GM12878 (cell line): ENCODE measurements at regions not wholly inside any gene's neighbourhood (a gene's known extent, or its start where the extent isn't known, plus 50 kb on each side); places are given as distances from the start of the nearest gene placed in this dataset.

Experiments
- ATAC-seq: fragments of 200-7000 bp; cut with Tn5 transposase; 3 replicates; pipeline ENCODE4 v1.9.1; 2020; ENCODE audit warnings: mild to moderate bottlenecking, moderate library complexity
- BruUV-seq: library from RNA; stranded (reverse); fragments of 400-500 nt; replicated peaks from 2 replicates; lab custom pipeline; 2021; lab: Mats Ljungman, UMichigan
- CTCF ChIA-PET: fragments of 300-600 bp; sonication (Branson Sonifier 250); formaldehyde crosslinking; extraction: SDS; loops from one replicate; lab custom pipeline; 2021; ENCODE audit warnings: inconsistent platforms; lab: Yijun Ruan, JAX
- POLR2A ChIA-PET: fragments of 350-600 bp; formaldehyde crosslinking; extraction: SDS; loops from one replicate; lab custom pipeline; 2021; ENCODE audit warnings: inconsistent platforms; lab: Charles Lee
- RAD21 ChIA-PET: fragments of 300-600 bp; sonication (Branson Sonifier 250); formaldehyde crosslinking; loops from one replicate; lab custom pipeline; 2023; ENCODE audit warnings: antibody characterized with exemption; ENCODE audit not compliant: unreplicated experiment; lab: Charles Lee
- SMC1A ChIA-PET: fragments of 300-600 bp; sonication (Branson Sonifier 250); formaldehyde crosslinking; loops from one replicate; lab custom pipeline; 2023; ENCODE audit not compliant: unreplicated experiment, uncharacterized antibody; lab: Charles Lee
- DNase-seq: peaks from one replicate; pipeline ENCODE4 v3.0.0-alpha.2; 2011; ENCODE audit warnings: low read depth, low spot score
- FAIRE-seq: peaks from 3 replicates; lab custom pipeline; 2011; peaks lifted over from hg19 to GRCh38; lab: Jason Lieb, UNC
- H2AFZ ChIP-seq: 2 replicates; pipeline ENCODE4 v1.6.0; 2011; ENCODE audit warnings: low read depth, low read length, control low read depth; ENCODE audit not compliant: control insufficient read depth
- H3K27ac ChIP-seq: 2 replicates; pipeline ENCODE4 v1.5.1; 2011; ENCODE audit warnings: control low read depth; ENCODE audit not compliant: control insufficient read depth, insufficient read depth
- H3K27me3 ChIP-seq, 2 experiments: replicated peaks in 1 of 2; 2 replicates each; pipeline versions ENCODE4 v1.6.0 to v1.6.1; 2011; ENCODE audit warnings: low read length in 1 of 2; ENCODE audit not compliant: control insufficient read depth in 2 of 2, insufficient read depth in 2 of 2
- H3K36me3 ChIP-seq, 2 experiments: 2 replicates each; pipeline ENCODE4 v1.5.1; 2011; ENCODE audit warnings: low read length in 1 of 2; ENCODE audit not compliant: control insufficient read depth in 2 of 2, insufficient read depth in 2 of 2
- H3K4me1 ChIP-seq: 2 replicates; pipeline ENCODE4 v1.6.1; 2011; ENCODE audit warnings: mild to moderate bottlenecking, low read length, moderate library complexity, mixed read lengths; ENCODE audit not compliant: control insufficient read depth, insufficient read depth
- H3K4me2 ChIP-seq: 2 replicates; pipeline ENCODE4 v1.6.0; 2011; ENCODE audit warnings: control low read depth; ENCODE audit not compliant: control insufficient read depth, insufficient read depth
- H3K4me3 ChIP-seq: fragments of 200-600 bp; sonication (generic); 2 replicates; pipeline ENCODE4 v1.5.1; 2016
- H3K79me2 ChIP-seq: 2 replicates; pipeline ENCODE4 v1.6.0; 2011; ENCODE audit warnings: low read length; ENCODE audit not compliant: control insufficient read depth, insufficient read depth
- H3K9ac ChIP-seq: 2 replicates; pipeline ENCODE4 v1.8.0; 2011; ENCODE audit warnings: low read length, control low read depth, mixed read lengths; ENCODE audit not compliant: control insufficient read depth, insufficient read depth
- H3K9me3 ChIP-seq: replicated peaks from 3 replicates; pipeline ENCODE4 v1.5.1; 2011; ENCODE audit warnings: mild to moderate bottlenecking, low read length; ENCODE audit not compliant: control insufficient read depth, insufficient read depth
- H4K20me1 ChIP-seq: 2 replicates; pipeline ENCODE4 v1.6.0; 2011; ENCODE audit not compliant: control insufficient read depth, insufficient read depth
- ATF7 ChIP-seq: fragments of 450-650 bp; IDR thresholded peaks from 2 replicates; pipeline ENCODE4 v1.6.1; 2016; ENCODE audit warnings: low read depth, mild to moderate bottlenecking
- CBX3 ChIP-seq: fragments of 200-600 bp; sonication (generic); IDR thresholded peaks from 2 replicates; pipeline ENCODE4 v1.6.1; 2016; ENCODE audit warnings: low read depth, borderline replicate concordance
- EGR1 ChIP-seq, 2 experiments: IDR thresholded peaks; 1 replicate in 1 of 2; 2 replicates in 1 of 2; pipeline ENCODE4 v1.6.1; 2011 to 2012; ENCODE audit warnings: low read depth in 2 of 2, low read length in 2 of 2, borderline replicate concordance in 1 of 2, mild to moderate bottlenecking in 1 of 2, moderate library complexity in 1 of 2
- FOS ChIP-seq: IDR thresholded peaks from 3 replicates; pipeline ENCODE4 v1.6.1; 2011; ENCODE audit warnings: borderline replicate concordance; ENCODE audit not compliant: insufficient read length; ENCODE audit errors: extremely low read depth
- GATAD2B ChIP-seq: fragments of 450-650 bp; conservative IDR thresholded peaks from 2 replicates; pipeline ENCODE4 v1.6.1; 2017; ENCODE audit warnings: low read depth, mild to moderate bottlenecking, moderate library complexity
- RUNX3 ChIP-seq: IDR thresholded peaks from 2 replicates; pipeline ENCODE4 v1.6.1; 2012; ENCODE audit warnings: low read length, inconsistent platforms
- STAT1 ChIP-seq: fragments of 450-650 bp; conservative IDR thresholded peaks from 2 replicates; pipeline ENCODE4 v1.6.1; 2014; ENCODE audit warnings: antibody characterized with exemption, mild to moderate bottlenecking
- YY1 ChIP-seq: IDR thresholded peaks from 2 replicates; pipeline ENCODE4 v1.6.1; 2011; ENCODE audit warnings: low read depth, mild to moderate bottlenecking, low read length
- ZBED1 ChIP-seq: IDR thresholded peaks from 2 replicates; pipeline ENCODE4 v1.6.1; 2016; ENCODE audit warnings: borderline replicate concordance
- WGBS: methylation state at CpG from one replicate; pipeline ENCODE4 v1.1.6; 2016; ENCODE audit warnings: low lambda C conversion rate; ENCODE audit not compliant: insufficient replicate concordance, insufficient coverage; ENCODE audit errors: missing lambda C conversion rate; 5-methylcytosine and 5-hydroxymethylcytosine counted together
- in situ Hi-C: fragments of 300-500 bp; cut with MboI; formaldehyde crosslinking; loops from 9 replicates; pipeline ENCODE4 v1.14.3; 2018; ENCODE audit warnings: mixed read lengths
- intact Hi-C: fragments of 100-400 bp; cut with micrococcal nuclease; formaldehyde crosslinking; loops from one replicate; pipeline ENCODE4 v1.14.2; 2022; ENCODE audit not compliant: unreplicated experiment
- TF ChIP-seq, protein P1 (sequence below): IDR thresholded peaks from 2 replicates; pipeline ENCODE4 v1.6.1; 2012; ENCODE audit warnings: low read length, inconsistent platforms
- TF ChIP-seq, protein P2 (sequence below): IDR thresholded peaks from 2 replicates; pipeline ENCODE4 v1.6.1; 2012; ENCODE audit warnings: mild to moderate bottlenecking, low read depth, low read length
- TF ChIP-seq, protein P3 (sequence below): fragments of 450-650 bp; formaldehyde crosslinking; IDR thresholded peaks from 2 replicates; pipeline ENCODE4 v1.4.0; 2020; ENCODE audit warnings: mild to moderate bottlenecking, moderate library complexity

DNA sequence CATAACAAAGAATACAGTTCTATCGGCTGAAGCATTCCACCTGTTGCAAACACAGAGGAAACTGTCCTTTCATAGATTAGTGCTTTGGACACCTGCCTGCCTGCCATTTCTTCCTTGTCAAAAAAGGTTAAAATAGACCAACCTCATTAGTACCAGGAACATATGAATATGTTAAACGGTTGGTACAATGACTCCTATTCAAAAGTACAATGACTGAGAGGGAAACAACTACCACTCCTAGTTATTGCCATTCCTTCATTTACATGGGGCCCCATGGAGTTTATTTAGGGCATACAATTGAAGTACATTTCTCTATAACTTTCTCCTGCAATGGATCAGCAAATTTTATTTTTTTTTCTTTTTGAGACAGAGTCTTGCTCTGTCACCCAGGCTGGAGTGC lies 77.4 kb upstream of the PIP5K1B start:
- ChIA-PET RAD21 (no interaction called here), POLR2A (no interaction called here), CTCF (no interaction called here), SMC1A (no interaction called here)
- H3K79me2 ChIP-seq, result no peaks in the 10 kb centered on the region
- H3K9me3 ChIP-seq, result no peaks in the 10 kb centered on the region
- H3K4me2 ChIP-seq, result no peak overlapping the region
- H3K4me3 ChIP-seq, result no peak overlapping the region
- DNase-seq (no peak), ATAC-seq (no peak), FAIRE-seq (no peak)
- H4K20me1 ChIP-seq, result no peaks in the 10 kb centered on the region
- intact Hi-C loops, result no loop called here
- no peaks in the 10 kb centered on the region for H3K4me1 ChIP-seq
- H3K27me3 ChIP-seq, result no peaks in the 10 kb centered on the region; a peak in 1 of 4 replicates
- no peak overlapping the region for H3K9ac ChIP-seq
- no peak overlapping the region for H2AFZ ChIP-seq
- WGBS, result 38% methylated on average over 2 of the region's 2 CpGs
- H3K27ac ChIP-seq, result no peak overlapping the region
- no peaks in the 10 kb centered on the region for H3K36me3 ChIP-seq
- no TSS peak for BruUV-seq
- in situ Hi-C loops, result loop anchor here (25.0 kb wide), 2 partner anchors 90 to 1785 kb away; partner anchors contain the start of genes KLF9 and TMEM252
- TF ChIP-seq, protein P1, sequence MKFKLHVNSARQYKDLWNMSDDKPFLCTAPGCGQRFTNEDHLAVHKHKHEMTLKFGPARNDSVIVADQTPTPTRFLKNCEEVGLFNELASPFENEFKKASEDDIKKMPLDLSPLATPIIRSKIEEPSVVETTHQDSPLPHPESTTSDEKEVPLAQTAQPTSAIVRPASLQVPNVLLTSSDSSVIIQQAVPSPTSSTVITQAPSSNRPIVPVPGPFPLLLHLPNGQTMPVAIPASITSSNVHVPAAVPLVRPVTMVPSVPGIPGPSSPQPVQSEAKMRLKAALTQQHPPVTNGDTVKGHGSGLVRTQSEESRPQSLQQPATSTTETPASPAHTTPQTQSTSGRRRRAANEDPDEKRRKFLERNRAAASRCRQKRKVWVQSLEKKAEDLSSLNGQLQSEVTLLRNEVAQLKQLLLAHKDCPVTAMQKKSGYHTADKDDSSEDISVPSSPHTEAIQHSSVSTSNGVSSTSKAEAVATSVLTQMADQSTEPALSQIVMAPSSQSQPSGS, result no peak
- TF ChIP-seq EGR1 (IDR thresholded peaks at IDR 0.05; ENCODE audit: borderline replicate concordance in 1 of 2, low read depth in 2 of 2, low read length in 2 of 2) (no peak), YY1 (no peak), ZBED1 (no peak), GATAD2B (no peak), RUNX3 (no peak), CBX3 (no peak), ATF7 (no peak), STAT1 (no peak), FOS (no peak)
- TF ChIP-seq, protein P2, sequence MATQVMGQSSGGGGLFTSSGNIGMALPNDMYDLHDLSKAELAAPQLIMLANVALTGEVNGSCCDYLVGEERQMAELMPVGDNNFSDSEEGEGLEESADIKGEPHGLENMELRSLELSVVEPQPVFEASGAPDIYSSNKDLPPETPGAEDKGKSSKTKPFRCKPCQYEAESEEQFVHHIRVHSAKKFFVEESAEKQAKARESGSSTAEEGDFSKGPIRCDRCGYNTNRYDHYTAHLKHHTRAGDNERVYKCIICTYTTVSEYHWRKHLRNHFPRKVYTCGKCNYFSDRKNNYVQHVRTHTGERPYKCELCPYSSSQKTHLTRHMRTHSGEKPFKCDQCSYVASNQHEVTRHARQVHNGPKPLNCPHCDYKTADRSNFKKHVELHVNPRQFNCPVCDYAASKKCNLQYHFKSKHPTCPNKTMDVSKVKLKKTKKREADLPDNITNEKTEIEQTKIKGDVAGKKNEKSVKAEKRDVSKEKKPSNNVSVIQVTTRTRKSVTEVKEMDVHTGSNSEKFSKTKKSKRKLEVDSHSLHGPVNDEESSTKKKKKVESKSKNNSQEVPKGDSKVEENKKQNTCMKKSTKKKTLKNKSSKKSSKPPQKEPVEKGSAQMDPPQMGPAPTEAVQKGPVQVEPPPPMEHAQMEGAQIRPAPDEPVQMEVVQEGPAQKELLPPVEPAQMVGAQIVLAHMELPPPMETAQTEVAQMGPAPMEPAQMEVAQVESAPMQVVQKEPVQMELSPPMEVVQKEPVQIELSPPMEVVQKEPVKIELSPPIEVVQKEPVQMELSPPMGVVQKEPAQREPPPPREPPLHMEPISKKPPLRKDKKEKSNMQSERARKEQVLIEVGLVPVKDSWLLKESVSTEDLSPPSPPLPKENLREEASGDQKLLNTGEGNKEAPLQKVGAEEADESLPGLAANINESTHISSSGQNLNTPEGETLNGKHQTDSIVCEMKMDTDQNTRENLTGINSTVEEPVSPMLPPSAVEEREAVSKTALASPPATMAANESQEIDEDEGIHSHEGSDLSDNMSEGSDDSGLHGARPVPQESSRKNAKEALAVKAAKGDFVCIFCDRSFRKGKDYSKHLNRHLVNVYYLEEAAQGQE, result no peak
- TF ChIP-seq, protein P3, sequence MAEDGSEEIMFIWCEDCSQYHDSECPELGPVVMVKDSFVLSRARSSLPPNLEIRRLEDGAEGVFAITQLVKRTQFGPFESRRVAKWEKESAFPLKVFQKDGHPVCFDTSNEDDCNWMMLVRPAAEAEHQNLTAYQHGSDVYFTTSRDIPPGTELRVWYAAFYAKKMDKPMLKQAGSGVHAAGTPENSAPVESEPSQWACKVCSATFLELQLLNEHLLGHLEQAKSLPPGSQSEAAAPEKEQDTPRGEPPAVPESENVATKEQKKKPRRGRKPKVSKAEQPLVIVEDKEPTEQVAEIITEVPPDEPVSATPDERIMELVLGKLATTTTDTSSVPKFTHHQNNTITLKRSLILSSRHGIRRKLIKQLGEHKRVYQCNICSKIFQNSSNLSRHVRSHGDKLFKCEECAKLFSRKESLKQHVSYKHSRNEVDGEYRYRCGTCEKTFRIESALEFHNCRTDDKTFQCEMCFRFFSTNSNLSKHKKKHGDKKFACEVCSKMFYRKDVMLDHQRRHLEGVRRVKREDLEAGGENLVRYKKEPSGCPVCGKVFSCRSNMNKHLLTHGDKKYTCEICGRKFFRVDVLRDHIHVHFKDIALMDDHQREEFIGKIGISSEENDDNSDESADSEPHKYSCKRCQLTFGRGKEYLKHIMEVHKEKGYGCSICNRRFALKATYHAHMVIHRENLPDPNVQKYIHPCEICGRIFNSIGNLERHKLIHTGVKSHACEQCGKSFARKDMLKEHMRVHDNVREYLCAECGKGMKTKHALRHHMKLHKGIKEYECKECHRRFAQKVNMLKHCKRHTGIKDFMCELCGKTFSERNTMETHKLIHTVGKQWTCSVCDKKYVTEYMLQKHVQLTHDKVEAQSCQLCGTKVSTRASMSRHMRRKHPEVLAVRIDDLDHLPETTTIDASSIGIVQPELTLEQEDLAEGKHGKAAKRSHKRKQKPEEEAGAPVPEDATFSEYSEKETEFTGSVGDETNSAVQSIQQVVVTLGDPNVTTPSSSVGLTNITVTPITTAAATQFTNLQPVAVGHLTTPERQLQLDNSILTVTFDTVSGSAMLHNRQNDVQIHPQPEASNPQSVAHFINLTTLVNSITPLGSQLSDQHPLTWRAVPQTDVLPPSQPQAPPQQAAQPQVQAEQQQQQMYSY (CRISPR knock-in tag), result no peak
